ENCODE measurements at regions not wholly inside any gene's neighbourhood (a gene's known extent, or its start where the extent isn't known, plus 50 kb on each side); places are given as distances from the start of the nearest gene placed in this dataset.

DNA sequence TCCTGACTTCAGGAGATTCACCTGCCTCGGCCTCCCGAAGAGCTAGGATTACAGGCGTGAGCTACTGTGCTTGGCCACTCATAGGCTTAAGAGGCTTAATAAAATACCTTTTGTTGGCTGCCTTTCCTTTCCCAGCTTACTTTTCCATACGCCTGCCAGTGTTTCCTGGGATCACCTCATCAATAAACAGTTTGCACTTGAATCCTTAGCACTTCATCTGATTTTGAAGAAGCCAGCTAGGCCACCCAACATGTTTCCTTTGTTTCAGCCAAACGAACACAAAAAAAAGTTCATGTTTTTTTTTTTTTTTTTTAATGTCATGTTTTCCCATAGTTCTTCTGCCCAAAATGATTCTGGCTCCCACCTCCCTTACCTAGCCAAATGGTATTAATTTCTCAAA lies 92.3 kb downstream of the RAP2B start:
- TF ChIP-seq, protein P1, sequence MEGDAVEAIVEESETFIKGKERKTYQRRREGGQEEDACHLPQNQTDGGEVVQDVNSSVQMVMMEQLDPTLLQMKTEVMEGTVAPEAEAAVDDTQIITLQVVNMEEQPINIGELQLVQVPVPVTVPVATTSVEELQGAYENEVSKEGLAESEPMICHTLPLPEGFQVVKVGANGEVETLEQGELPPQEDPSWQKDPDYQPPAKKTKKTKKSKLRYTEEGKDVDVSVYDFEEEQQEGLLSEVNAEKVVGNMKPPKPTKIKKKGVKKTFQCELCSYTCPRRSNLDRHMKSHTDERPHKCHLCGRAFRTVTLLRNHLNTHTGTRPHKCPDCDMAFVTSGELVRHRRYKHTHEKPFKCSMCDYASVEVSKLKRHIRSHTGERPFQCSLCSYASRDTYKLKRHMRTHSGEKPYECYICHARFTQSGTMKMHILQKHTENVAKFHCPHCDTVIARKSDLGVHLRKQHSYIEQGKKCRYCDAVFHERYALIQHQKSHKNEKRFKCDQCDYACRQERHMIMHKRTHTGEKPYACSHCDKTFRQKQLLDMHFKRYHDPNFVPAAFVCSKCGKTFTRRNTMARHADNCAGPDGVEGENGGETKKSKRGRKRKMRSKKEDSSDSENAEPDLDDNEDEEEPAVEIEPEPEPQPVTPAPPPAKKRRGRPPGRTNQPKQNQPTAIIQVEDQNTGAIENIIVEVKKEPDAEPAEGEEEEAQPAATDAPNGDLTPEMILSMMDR (IDR thresholded peaks at IDR 0.05; ENCODE audit: partially characterized antibody, unreplicated experiment): no peak
- no peaks in the 10 kb centered on the region for H3K4me1 Mint-ChIP-seq (ENCODE audit: low read depth, unreplicated experiment)

DNA sequence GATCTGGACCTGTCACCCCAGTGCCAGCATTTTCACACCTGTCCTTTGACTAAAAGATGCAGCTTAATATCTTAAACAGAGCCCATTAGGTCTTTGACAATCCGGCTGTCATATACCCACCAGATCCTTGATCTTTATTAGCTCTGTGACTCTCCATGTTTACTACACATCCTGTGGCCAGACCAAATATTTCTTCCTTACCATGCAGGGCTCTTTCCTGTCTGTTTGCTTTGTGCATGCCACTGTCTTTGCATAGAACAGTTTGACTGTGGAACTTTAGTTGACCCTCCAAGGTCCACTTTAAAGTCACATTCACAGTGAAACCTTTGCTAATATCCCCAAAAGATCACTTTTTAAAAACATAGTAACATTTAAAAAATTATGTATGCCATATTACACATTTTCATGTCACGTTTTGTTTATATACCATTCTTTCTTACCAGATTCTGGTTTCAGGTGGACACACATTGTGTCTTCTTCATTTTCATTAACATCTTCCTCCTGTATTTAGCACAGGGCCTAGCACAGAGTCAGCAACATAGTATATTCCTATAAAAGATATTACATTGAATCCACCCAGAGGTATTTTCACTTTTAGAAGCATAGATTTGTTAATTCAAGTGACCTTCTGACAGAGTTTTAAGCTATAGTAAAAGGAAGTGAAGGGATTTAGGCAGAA lies 95.8 kb downstream of the RAP2B start:
- no peaks in the 10 kb centered on the region for H3K4me1 Mint-ChIP-seq (ENCODE audit: low read depth, unreplicated experiment)

More for the DNA sequence above, 92.3 kb downstream of the RAP2B start:
- H3K27ac Mint-ChIP-seq (ENCODE audit: unreplicated experiment): no peak overlapping the region
- no peak overlapping the region for H3K4me3 Mint-ChIP-seq (ENCODE audit: unreplicated experiment)
- H3K27me3 Mint-ChIP-seq (ENCODE audit: unreplicated experiment): no peaks in the 10 kb centered on the region
- H3K9me3 Mint-ChIP-seq (ENCODE audit: unreplicated experiment): no peaks in the 10 kb centered on the region
- no peaks in the 10 kb centered on the region for H3K36me3 Mint-ChIP-seq (ENCODE audit: unreplicated experiment)
- no peak for DNase-seq

DNA sequence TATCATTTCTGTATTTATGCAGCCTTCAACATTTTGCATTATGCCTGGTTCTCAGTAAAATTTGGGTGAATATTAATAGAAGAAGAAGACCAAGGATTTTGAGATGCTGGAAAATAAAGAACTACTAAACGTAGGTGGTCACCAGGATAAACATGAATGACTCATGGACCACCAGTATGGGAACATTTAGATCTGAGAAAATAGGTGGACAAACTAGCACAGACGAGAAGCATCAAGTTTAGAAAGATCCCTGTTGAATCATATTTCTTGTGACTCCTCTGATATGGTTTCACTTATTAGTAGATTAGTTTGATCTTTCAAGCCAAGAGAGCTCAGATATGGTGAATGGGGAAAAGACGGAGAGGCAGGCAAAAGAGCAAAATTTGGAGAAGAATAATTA lies 97.9 kb downstream of the RAP2B start:
- Mint-ChIP-seq H3K9me3 (ENCODE audit: unreplicated experiment) (no peaks in the 10 kb centered on the region), H3K27ac (ENCODE audit: unreplicated experiment) (no peak overlapping the region), H3K4me1 (ENCODE audit: low read depth, unreplicated experiment) (peaks cover 4% of the 10 kb centered on the region), H3K4me3 (ENCODE audit: unreplicated experiment) (no peak overlapping the region), H3K27me3 (ENCODE audit: unreplicated experiment) (no peaks in the 10 kb centered on the region), H3K36me3 (ENCODE audit: unreplicated experiment) (no peaks in the 10 kb centered on the region)
- TF ChIP-seq, protein P1 (IDR thresholded peaks at IDR 0.05; ENCODE audit: partially characterized antibody, unreplicated experiment): no peak
- DNase-seq: no peak

More for the DNA sequence above, 95.8 kb downstream of the RAP2B start:
- no peaks in the 10 kb centered on the region for H3K36me3 Mint-ChIP-seq (ENCODE audit: unreplicated experiment)
- DNase-seq: no peak
- no peak overlapping the region for H3K27ac Mint-ChIP-seq (ENCODE audit: unreplicated experiment)
- no peak overlapping the region for H3K4me3 Mint-ChIP-seq (ENCODE audit: unreplicated experiment)
- H3K9me3 Mint-ChIP-seq (ENCODE audit: unreplicated experiment): no peaks in the 10 kb centered on the region
- no peaks in the 10 kb centered on the region for H3K27me3 Mint-ChIP-seq (ENCODE audit: unreplicated experiment)
- TF ChIP-seq, protein P1 (IDR thresholded peaks at IDR 0.05; ENCODE audit: partially characterized antibody, unreplicated experiment): no peak

DNA sequence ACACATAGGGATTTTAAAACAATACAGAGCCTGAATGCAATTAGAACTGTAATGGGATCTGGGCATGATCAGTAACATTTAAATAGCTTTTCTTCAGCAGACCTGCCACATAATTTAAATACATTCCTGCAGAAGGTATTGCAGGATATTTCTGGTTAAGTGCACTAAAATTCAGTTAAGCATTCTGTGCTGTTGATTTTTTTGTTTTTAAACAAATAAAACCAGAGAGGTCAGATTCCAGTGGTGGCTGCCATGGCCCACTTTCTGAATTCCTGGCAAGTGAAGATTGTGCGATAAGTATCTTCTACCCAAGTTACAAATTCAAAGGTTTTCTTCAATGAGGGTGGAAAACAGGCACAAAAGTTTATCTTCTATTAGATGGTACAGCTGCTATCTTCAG lies 98.7 kb downstream of the RAP2B start:
- TF ChIP-seq, protein P1 (IDR thresholded peaks at IDR 0.05; ENCODE audit: partially characterized antibody, unreplicated experiment): no peak
- no peaks in the 10 kb centered on the region for H3K9me3 Mint-ChIP-seq (ENCODE audit: unreplicated experiment)
- no peak overlapping the region for H3K27ac Mint-ChIP-seq (ENCODE audit: unreplicated experiment)
- no peaks in the 10 kb centered on the region for H3K36me3 Mint-ChIP-seq (ENCODE audit: unreplicated experiment)
- peaks cover 4% of the 10 kb centered on the region for H3K4me1 Mint-ChIP-seq (ENCODE audit: low read depth, unreplicated experiment)
- no peaks in the 10 kb centered on the region for H3K27me3 Mint-ChIP-seq (ENCODE audit: unreplicated experiment)
- no peak overlapping the region for H3K4me3 Mint-ChIP-seq (ENCODE audit: unreplicated experiment)
- no peak for DNase-seq

DNA sequence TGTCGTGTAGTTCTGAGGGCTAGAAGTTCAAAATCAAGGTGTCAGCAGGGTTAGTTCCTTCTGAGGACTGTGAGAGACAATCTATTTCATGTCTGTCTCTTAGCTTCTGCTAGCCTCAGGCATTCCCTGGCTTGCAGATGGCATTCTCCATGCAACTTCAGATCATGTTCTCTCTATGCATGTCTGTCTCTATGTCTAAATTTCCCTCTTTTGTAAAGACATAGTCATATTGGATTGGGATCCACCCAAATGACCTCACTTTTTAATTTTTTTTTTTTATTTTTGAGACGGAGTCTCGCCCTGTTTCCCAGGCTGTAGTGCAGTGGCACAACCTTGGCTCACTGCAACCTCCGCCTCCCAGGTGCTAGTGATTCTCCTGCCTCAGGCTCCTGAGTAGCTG lies 104.6 kb downstream of the RAP2B start:
- Mint-ChIP-seq H3K4me3 (ENCODE audit: unreplicated experiment) (no peak overlapping the region), H3K4me1 (ENCODE audit: low read depth, unreplicated experiment) (peaks cover 4% of the 10 kb centered on the region), H3K36me3 (ENCODE audit: unreplicated experiment) (no peaks in the 10 kb centered on the region), H3K9me3 (ENCODE audit: unreplicated experiment) (no peaks in the 10 kb centered on the region), H3K27ac (ENCODE audit: unreplicated experiment) (no peak overlapping the region), H3K27me3 (ENCODE audit: unreplicated experiment) (no peaks in the 10 kb centered on the region)
- no peak for DNase-seq
- TF ChIP-seq, protein P1 (IDR thresholded peaks at IDR 0.05; ENCODE audit: partially characterized antibody, unreplicated experiment): no peak
